ENCODE measurements at regions not wholly inside any gene's neighbourhood (a gene's known extent, or its start where the extent isn't known, plus 50 kb on each side); places are given as distances from the start of the nearest gene placed in this dataset.

GRCh38 chr3:159783780-159784742 lies 204.6 kb upstream of the IL12A start:
- no peak for TF ChIP-seq CTCF (IDR thresholded peaks at IDR 0.05; ENCODE audit: insufficient read depth, low read length, poor library complexity, severe bottlenecking)
- TF ChIP-seq EZH2phosphoT487 (conservative IDR thresholded peaks at IDR 0.05; ENCODE audit: low read length): no peak

Data from SU-DHL-6 (cell line).